Amniotic epithelial cell (primary cell): ENCODE measurements at regions not wholly inside any gene's neighbourhood (a gene's known extent, or its start where the extent isn't known, plus 50 kb on each side); places are given as distances from the start of the nearest gene placed in this dataset.

Experiments used
- DNase-seq: peaks from one replicate; pipeline ENCODE4 v3.0.0-alpha.2; 2010; ENCODE audit warnings: low read depth

DNA sequence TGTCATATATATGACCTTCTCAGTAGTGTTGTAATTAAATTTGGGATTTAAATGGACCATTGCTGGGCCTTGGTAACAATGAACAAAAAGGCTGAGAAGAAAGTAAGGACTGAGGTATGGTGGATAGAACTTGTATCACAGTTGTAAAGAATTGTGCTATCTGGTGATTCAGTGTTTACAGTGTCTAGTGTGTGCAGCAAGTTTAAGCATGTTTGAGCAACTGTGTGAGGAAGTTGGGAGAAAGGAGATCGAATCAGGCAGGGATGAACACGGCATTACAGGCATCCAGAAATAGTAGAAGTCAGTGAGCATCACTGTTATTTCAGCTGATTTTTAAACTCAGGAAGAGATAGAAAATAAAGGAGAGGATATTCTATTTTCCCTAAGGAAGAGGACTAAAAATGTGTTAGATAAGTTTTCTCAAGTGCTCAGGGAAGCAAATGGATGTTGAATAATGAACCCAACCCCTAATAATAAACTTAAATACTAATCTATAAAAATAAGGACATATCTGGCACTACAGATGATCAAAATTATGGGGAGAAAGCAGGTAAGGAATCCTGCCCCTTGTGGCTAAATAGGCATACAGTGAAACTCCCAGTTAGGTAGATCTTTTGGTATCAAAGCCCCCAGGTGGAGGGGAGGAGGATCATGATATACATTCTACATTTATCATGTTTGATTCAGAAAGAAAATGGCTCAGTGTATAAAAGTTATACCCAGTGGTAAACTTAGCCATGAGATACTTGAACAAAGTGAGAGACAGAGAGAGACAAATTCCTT lies 361.0 kb upstream of the ANO3 start:
- DNase-seq = no peak

DNA sequence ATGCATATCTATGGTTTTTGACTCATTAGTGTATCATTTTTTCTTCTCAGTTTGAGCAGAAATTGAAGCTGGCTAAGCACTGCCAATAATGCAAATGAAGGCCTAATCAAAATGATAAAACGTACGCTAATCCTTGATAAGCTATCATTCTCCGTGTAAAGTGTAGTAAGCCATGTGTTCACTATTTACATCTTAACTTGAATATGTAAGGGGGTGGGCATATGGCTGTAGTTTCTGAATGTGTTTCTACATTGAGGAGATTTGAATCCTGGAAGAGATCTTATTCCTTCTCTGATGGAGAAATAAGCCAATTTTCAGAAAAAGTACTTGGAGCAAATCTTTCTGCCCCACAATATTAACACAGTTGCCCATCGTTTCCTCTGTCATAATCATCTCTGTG lies 351.8 kb upstream of the ANO3 start:
- DNase-seq = no peak

DNA sequence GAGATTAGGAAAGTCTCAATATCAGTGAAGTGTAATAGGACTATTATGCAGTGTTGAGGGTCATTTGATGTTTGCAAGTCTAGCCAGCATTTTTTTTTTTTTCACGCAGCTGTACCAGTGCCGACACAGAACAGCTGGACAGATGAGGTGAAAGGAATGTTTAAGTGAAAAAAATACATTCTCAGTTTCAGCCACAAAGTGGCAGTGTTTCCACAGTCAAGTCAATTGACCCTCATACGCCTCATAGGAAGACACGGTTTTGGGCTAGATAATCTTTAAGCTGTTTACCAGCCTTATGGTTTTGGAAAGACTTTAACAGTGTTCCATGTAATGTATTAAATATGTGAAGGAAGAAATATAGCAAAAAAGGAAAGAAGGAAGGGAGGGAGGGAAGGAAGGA lies 349.9 kb upstream of the ANO3 start:
- DNase-seq = peak; percentile 67

DNA sequence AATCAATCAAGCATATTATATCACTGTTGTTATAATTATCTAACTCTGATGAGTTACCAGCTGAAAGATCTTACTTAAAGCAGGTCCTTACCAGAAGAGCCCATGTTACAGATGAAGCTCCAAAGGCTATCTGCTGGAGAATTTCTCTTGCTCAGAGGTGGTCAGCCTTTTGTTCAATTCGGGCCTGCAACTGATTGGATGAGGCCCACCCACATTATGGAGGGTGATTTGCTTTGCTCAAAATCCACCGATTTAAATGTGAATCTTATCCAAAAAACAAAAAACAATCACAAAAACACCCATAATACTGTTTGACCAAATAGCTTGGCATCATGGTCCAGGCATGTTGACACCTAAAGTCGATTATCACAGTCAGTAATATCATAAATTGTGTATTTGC lies 348.6 kb upstream of the ANO3 start:
- DNase-seq = no peak

DNA sequence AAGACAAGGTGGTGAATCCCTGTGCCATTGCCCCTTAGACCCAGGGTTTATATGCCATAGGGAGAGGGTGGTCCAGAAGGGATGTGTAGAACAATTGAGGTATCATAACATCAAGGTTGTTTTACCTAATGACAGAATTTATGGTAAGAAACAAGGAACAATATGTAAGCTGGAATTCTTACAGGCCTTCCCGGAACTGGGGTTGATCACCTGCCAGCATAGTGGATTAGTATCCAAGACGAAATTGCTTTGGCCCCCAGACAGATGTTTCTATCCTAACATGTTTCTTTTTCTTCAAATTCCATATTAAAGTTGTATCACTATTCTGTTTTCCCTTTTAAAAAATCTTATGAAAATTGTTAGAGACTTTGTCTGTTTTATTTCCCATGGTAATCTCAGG lies 343.8 kb upstream of the ANO3 start:
- DNase-seq = no peak

DNA sequence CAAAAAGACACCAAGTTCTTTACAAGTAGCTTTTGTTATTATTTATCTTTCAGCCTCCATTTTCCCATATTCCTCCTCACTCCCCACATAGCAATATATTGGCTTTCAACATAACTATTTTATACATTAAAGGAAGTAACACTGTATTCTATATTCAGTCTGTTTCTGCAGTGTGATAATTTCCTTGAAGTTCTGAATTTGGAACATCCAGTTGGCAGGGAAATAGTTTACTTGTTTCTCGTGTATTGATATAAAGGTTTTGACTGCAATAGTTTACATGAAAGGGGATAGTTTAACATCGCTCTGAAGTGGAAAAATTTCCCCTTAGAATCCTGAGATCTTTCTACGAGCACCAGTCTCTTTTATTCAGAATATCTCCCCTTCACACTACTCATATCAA lies 341.5 kb upstream of the ANO3 start:
- no peak for DNase-seq

DNA sequence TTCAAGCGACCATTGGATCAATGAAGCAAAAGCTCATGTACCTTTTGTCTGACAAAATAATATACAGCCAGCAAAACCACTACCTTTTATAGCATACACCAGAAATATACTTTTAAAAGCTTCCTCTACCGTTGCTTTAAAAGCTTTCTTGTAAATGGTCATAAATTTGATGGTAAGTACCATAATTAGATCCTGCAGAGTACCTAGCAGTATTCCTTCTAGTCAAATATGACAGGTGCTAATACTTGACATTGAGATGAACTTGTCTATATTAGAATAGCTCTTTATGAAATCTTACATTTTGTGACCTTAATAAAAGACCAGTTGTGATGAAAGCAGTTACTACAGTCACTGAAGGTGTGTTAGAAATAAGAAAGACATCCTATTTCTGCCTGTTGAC lies 340.5 kb upstream of the ANO3 start:
- no peak for DNase-seq

DNA sequence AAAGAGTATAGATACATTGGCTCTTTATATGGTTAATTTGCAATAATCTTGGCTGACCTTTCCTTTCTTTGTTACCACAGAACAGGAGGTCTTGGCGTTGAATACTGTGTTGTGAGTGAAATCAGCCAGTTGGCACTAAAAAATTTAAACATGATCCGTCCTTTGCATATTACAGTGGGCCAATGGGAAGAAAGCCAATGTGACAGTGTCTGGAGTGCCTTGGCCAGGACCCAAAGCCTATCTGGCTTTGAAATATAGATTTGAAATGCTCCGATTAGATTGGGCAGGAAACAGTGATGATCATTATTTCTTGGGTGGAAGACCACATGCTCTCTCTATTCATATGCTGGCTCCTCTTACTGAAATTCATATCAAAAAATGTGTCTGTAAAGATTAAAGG lies 339.6 kb upstream of the ANO3 start:
- DNase-seq = no peak

DNA sequence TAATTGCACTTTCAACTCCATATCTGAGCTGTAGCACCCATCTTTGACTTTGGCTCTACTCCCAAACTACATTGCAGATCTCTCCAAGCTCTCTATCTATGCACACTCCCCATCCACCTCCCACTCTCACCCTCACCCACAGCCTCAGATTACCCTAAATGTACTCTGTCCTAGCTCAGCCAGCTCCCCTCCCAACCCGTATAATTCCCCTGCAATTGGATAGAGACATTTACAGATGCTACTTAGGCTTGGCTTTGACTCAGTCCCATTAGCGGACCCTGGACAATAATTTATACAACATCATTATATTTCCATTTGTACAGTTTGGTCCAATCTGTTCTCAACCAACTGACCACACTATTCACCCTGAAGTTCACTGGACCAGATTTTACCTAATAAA lies 338.9 kb upstream of the ANO3 start:
- no peak for DNase-seq

DNA sequence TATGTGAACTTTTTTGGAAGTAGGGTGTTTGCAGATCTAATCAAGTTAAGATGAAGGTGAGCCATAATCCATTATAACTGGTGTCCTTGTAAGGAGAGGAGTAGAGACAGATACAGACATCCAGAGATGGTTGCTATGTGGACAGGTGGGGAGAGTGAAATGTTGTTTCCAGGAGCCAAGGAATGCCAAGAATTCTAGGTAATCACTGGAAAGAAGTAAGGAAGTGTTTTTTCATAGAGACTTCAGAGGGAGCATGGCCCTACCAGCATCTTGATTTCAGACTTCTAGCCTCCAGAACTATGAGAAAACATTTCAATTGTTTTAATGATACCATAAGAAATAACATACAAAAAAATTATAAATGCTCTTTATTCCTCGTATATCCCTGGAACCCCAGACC lies 320.5 kb upstream of the ANO3 start:
- no peak for DNase-seq

DNA sequence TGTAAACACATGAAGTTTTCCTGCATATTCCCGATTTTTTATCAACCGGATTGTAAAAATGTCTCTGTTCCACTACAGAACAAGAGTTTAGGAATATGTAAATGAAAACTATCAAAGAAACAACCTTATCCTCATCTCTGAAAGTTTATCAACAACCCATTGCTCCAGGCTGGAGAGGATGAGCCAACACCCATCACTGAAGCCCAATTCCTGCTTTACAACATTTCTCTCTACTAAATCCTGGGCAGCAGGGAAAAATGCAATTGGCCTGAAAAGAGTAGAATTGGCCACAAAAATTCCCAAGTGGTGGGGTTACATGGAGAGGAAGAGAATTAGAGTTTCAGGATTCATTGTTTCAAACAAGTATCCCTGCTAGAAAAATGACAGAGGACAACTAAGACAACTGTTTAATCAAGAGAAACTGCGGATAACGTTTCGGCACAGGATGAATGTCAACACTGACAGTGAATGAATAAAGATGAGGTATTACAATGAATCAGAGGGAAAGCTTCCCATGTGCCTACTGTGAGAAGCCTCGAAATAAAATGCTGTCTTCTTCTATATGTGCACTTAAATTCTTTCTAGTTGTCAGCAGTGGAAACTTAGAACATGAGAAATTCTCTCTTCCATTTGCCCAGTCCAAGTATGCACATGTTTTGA lies 317.3 kb upstream of the ANO3 start:
- DNase-seq = no peak

DNA sequence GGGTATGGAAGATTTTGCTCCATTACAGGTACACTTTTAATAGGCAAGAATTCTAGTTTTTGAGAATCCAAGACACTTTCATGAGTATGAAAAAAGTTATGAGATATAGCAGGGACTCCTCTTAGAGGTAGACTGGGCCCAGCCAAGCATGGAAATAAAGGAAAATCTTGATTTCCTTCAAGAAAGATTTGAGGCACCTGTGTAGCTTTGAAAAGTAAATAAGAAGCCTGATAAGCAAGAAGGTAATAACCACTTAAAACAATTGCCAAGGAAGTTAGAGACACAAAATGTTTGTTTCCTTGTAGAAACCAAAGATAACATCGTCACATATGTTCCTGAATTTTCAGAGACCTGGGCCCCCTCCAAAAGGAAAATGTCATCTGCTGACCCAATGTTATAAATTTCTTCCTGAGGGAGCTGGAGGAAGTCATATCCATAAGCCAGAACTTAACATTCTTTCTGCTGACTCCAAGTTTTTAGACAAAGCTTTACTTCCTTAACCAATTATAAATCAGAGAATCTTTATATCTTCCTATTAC lies 314.5 kb upstream of the ANO3 start:
- no peak for DNase-seq

DNA sequence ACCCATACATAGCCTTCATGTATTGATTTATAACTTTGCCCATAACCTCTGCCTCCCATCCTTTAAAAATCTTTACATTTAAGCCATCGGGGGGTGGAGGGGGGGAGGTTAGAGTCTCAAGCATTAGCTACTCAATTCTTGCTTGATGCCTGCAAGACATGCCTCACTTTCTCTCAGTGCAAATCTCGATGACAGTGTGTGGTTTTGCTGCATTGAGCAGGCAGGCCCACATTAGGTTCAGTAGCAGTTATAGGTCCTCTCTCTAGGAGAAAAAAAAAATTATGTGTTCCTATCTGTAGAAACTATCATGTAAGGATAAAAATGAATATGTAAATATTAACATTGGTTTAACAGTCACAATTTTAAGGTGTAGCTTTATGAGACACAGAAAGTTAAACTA lies 314.0 kb upstream of the ANO3 start:
- DNase-seq = no peak

DNA sequence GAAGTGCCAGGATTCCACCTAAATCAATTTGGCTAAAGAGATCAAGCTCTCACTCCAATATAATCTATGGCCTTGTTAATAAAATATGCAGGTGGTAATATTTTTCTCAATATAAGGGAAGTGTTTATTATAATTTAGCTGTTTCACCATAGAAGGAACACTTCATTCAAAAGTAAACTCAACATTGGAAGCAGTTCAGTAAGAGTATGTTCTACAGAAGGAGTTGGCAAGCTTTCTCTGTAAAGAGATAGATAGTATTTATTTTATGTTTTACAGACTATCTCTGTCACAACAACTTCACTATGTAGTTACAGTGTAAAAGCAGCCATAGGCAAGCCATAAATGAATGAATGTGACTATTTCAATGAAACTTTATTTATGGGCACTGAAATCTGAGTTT lies 313.6 kb upstream of the ANO3 start:
- no peak for DNase-seq

DNA sequence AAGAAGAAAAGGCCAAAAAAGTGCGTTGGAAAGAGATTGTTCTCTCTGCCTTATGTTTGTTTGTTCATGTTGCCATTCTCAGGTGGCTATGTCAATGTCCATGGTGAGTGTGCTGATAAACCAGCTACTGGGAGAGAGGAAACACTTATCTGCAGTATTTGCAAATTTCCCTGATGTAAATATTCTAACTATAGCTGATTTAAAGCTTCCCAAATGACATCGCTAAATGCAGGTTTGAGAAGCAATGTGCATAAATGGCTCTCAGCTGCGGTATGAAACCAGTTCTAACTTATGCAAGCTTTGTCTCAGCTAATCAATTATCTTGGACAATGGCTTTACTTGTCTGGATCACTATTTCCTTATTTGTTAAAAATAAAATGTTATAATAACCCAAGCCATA lies 312.5 kb upstream of the ANO3 start:
- no peak for DNase-seq

DNA sequence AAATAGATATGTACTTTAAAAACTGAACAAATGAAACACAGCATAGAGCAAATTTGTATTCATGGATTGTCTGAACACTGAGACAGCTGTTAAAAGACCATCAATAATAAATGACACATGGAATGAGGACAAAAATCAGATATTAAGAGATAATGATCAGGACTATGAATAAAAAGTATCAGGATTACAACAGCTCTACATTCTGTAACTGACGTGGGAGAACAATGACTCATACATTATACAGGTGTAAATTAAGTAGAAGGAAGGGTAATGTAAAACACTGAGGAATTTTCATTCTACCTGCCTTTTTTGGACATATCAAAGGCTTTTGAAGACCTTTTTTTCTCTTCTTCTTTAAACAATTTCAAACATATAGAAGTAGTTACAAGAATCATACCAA lies 310.9 kb upstream of the ANO3 start:
- DNase-seq = no peak

DNA sequence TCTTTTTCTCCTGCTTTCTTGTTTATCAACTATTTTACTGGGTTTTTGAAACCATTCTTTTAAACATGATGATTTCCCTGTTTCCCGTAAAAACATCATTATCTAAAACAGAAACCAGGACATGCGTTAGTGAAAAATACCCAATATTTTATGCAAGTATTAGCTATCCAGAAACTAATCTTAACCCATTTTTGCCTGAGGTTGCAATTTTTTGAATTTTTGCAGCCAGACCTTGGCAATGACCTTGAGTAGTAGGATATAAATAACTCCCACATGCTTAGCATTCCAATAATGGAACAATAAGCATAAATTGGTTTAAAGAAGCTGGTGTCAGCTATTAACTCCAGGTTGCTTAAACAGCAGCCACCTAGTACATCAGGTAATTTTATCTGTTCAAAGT lies 308.9 kb upstream of the ANO3 start:
- no peak for DNase-seq

DNA sequence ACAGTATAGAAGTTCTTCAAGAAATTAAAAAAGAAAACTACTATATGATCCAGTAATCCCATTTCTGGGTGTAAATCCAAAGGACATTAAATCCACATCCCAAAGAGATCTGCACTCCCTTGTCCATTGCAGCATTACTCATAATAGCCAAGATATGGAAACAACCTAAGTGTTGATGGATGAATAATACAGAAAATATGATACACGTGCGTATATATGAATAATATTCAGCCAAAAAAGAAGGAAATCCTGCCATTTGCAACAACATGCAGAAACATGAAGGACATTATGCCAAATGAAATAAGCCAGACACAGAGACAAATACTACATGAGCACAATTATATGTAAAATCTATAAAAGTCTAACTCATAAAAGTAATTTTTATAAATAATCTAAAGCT lies 306.3 kb upstream of the ANO3 start:
- DNase-seq = peak; percentile 25

DNA sequence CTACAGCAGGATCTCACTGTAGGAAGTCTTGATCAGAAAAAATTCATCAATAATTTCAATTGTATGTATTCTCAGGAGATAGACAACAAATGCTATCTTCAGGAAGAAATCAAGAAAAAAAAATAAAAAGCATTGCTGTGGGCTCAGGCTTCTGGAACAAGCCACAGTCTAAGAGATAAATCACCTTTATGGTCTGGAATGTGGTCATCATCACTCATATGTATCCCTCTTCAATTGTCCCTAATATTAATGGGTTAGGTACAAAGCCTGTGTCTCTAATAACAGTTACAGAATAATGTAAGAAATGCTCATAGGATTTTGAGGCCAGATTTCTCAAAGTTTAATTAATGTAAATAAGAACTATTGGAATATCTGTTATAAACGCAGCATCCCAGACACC lies 305.9 kb upstream of the ANO3 start:
- DNase-seq = no peak

DNA sequence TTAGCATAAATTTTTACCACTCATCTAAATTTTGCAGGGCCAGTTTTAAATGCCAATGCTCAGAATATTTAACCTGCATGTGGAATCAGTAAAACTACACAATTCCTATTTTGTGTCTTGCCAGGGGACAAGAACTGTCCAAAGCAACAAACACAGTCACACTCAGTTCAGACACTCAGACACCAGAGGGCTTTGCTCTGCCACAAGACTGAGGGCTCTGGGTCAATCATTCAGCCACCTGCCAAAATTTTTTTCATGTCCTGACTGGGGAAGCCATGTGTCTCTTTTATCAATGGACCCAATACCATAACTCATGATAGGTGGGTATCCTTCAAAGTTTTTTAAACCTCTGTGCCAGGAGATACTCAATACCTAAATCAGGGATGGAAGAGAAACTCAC lies 304.0 kb upstream of the ANO3 start:
- DNase-seq = no peak

DNA sequence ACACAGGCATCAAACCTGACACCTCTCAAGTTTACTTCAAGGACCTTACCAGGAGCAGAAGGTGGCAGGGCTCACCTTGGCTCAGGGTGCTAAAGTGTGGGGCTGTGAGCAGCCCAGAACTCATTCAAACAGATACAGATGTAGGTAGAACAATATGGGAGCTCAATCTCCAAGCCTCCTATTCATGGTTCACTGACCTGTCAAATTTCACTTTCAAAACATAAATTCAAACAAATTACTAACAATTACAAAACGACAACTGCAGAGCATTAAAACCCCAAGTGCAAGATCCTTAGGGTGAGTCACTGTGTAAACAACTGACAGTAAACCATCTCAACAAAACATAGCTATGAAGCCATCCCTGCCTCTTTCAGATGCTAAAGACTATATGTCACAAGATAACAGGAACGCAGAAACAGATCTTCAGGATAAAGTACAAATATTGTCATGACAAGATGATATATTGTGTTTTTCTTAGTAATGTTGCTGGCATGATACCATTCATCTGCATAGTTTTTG lies 303.5 kb upstream of the ANO3 start:
- DNase-seq = peak; percentile 81

DNA sequence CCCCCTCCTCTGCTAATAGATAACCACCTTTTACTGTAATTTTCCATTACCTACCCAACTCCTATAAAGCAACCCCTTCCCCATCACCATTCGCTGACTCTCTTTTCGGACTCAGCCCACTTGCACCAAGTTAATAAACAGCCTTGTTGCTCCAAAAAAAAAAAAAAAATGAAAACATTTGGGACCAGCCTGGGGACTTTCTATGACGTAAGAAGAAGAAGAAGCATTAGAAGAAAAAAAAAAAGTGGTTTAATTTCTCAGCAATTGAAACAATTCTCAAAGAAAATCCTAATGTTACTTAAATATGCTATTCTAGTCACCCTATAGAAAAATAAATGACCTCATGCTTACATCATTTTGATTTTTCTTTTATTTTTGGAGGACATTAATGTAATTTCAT lies 301.5 kb upstream of the ANO3 start:
- no peak for DNase-seq

DNA sequence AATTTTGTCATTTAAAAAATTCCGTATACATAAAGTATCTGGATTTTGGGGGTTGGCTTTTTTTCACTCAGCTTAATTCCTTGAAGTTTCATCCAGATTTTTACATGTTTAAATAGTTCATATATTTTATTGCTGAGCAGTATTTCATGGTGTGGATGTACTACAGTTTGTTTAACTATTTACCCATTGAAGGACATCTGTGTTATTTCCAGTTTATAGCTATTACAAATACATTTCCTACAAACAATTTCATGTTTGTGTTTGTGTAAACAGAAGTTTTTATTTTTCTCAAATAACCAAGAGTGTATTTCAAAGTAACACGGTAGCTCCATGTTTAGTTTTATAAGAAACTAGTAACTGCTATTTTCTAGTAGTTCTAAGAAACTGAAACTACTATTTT lies 299.7 kb upstream of the ANO3 start:
- no peak for DNase-seq

DNA sequence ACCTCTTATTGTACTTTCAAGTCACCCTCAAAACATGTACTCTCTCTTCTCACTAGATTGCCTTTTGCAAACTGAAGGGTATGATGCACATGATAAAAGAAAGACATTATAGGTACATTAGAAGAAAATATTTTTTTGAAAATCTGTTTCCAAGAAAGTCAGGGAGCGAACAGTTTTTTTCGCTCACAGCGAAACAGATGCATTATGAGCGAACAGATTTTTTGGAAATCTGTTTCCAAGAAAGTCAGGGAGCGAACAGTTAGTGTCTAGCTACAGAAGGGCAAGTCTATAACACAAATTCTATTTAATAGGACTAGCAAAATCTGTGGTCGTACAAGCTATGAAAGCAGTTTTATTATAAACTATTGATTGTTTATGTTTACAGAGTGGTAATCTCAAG lies 296.2 kb upstream of the ANO3 start:
- DNase-seq = no peak
